GM23338 (cell line): ENCODE measurements at regions not wholly inside any gene's neighbourhood (a gene's known extent, or its start where the extent isn't known, plus 50 kb on each side); places are given as distances from the start of the nearest gene placed in this dataset.

Source experiments
- ATAC-seq: fragments of 200-7000 bp; cut with Tn5 transposase; 3 replicates; pipeline ENCODE4 v1.9.1; 2020
- DNase-seq: peaks from one replicate; pipeline ENCODE4 v3.0.0-alpha.2; 2015; ENCODE audit warnings: low spot score
- H2AFZ ChIP-seq: fragments of 200-600 bp; sonication (generic); 2 replicates; pipeline ENCODE4 v1.8.0; 2016; ENCODE audit warnings: antibody characterized with exemption, mild to moderate bottlenecking, moderate library complexity
- H3F3A ChIP-seq: fragments of 200-600 bp; sonication (generic); replicated peaks from 2 replicates; pipeline ENCODE4 v1.8.0; 2017; ENCODE audit warnings: antibody characterized with exemption, mixed run types, low read depth
- H3K27ac ChIP-seq: fragments of 200-600 bp; sonication (generic); 2 replicates; pipeline ENCODE4 v1.6.1; 2016; ENCODE audit warnings: low read depth
- H3K27me3 ChIP-seq: fragments of 200-600 bp; sonication (generic); 2 replicates; pipeline ENCODE4 v1.8.0; 2016; ENCODE audit warnings: mild to moderate bottlenecking, mixed run types, moderate library complexity; ENCODE audit not compliant: insufficient read depth
- H3K36me3 ChIP-seq: fragments of 200-600 bp; sonication (generic); 2 replicates; pipeline ENCODE4 v1.8.0; 2016; ENCODE audit warnings: mild to moderate bottlenecking; ENCODE audit not compliant: insufficient read depth
- H3K4me1 ChIP-seq: fragments of 200-600 bp; sonication (generic); 2 replicates; pipeline ENCODE4 v1.8.0; 2016; ENCODE audit warnings: mild to moderate bottlenecking, moderate library complexity; ENCODE audit not compliant: insufficient read depth
- H3K4me2 ChIP-seq: fragments of 200-600 bp; sonication (generic); 2 replicates; pipeline ENCODE4 v1.7.1; 2017; ENCODE audit warnings: mixed run types
- H3K4me3 ChIP-seq: fragments of 200-600 bp; sonication (generic); 2 replicates; pipeline ENCODE4 v1.6.1; 2016; ENCODE audit warnings: mixed run types
- H3K79me2 ChIP-seq: fragments of 200-600 bp; sonication (generic); replicated peaks from 2 replicates; pipeline ENCODE4 v1.8.0; 2017; ENCODE audit warnings: mild to moderate bottlenecking; ENCODE audit not compliant: insufficient read depth
- H3K9me2 ChIP-seq: fragments of 200-600 bp; sonication (generic); 2 replicates; pipeline ENCODE4 v1.8.0; 2017; ENCODE audit not compliant: insufficient read depth
- H4K20me1 ChIP-seq: fragments of 200-600 bp; sonication (generic); replicated peaks from 2 replicates; pipeline ENCODE4 v1.8.0; 2017; ENCODE audit warnings: mild to moderate bottlenecking; ENCODE audit not compliant: insufficient read depth
- H3K27ac Mint-ChIP-seq: 2 replicates; pipeline ENCODE4 v1.8.0; 2020; ENCODE audit warnings: inconsistent platforms, mild to moderate bottlenecking, moderate library complexity, mixed read lengths
- H3K27me3 Mint-ChIP-seq: 3 replicates; pipeline ENCODE4 v1.8.0; 2022; ENCODE audit warnings: low read depth, mild to moderate bottlenecking, moderate library complexity, mixed read lengths, inconsistent platforms; ENCODE audit not compliant: insufficient read depth, poor library complexity
- H3K36me3 Mint-ChIP-seq: 3 replicates; pipeline ENCODE4 v1.8.0; 2021; ENCODE audit warnings: low read depth, mild to moderate bottlenecking, inconsistent platforms, moderate library complexity, mixed read lengths
- H3K4me1 Mint-ChIP-seq: 3 replicates; pipeline ENCODE4 v1.8.0; 2020; ENCODE audit warnings: mild to moderate bottlenecking, inconsistent platforms, mixed read lengths
- H3K4me3 Mint-ChIP-seq: 3 replicates; pipeline ENCODE4 v1.8.0; 2021; ENCODE audit warnings: moderate library complexity, mild to moderate bottlenecking, inconsistent platforms, mixed read lengths
- H3K9me3 Mint-ChIP-seq: 3 replicates; pipeline ENCODE4 v1.8.0; 2020; ENCODE audit warnings: moderate library complexity, mild to moderate bottlenecking, inconsistent platforms, mixed read lengths
- CREB1 ChIP-seq: fragments of 250-450 bp; sonication (Bioruptor Pico); IDR thresholded peaks from 2 replicates; pipeline ENCODE4 v1.5.0; 2020; ENCODE audit warnings: low read depth, mild to moderate bottlenecking, moderate library complexity
- EZH2 ChIP-seq: fragments of 200-600 bp; sonication (generic); IDR thresholded peaks from one replicate; pipeline ENCODE4 v1.8.0; 2017; ENCODE audit warnings: antibody characterized with exemption, mild to moderate bottlenecking, low read depth; ENCODE audit not compliant: unreplicated experiment
- EZH2phosphoT487 ChIP-seq: fragments of 200-600 bp; sonication (generic); IDR thresholded peaks from one replicate; pipeline ENCODE4 v1.8.1; 2018; ENCODE audit warnings: antibody characterized with exemption; ENCODE audit not compliant: unreplicated experiment
- JUNB ChIP-seq: IDR thresholded peaks from one replicate; pipeline ENCODE4 v1.6.1; 2016; ENCODE audit warnings: antibody characterized with exemption; ENCODE audit not compliant: unreplicated experiment
- NANOG ChIP-seq: IDR thresholded peaks from 2 replicates; pipeline ENCODE4 v1.6.1; 2016; ENCODE audit warnings: antibody characterized with exemption, borderline replicate concordance
- POLR2AphosphoS5 ChIP-seq: IDR thresholded peaks from 2 replicates; pipeline ENCODE4 v1.6.1; 2016; ENCODE audit warnings: antibody characterized with exemption, low read depth
- REST ChIP-seq: IDR thresholded peaks from one replicate; pipeline ENCODE4 v1.6.1; 2018; ENCODE audit warnings: antibody characterized with exemption; ENCODE audit not compliant: unreplicated experiment
- STAT1 ChIP-seq: IDR thresholded peaks from one replicate; pipeline ENCODE4 v1.6.1; 2016; ENCODE audit warnings: antibody characterized with exemption; ENCODE audit not compliant: unreplicated experiment
- ZNF114 ChIP-seq: fragments of 250-450 bp; sonication (Bioruptor Pico); IDR thresholded peaks from 2 replicates; pipeline ENCODE4 v1.5.0; 2020; ENCODE audit warnings: mild to moderate bottlenecking, moderate library complexity
- ZNF331 ChIP-seq: fragments of 250-450 bp; sonication (Bioruptor Pico); IDR thresholded peaks from 2 replicates; pipeline ENCODE4 v1.5.0; 2020; ENCODE audit warnings: low read depth, mild to moderate bottlenecking, moderate library complexity
- TF ChIP-seq, protein P1 (sequence below): IDR thresholded peaks from 2 replicates; pipeline ENCODE4 v1.6.1; 2016; ENCODE audit warnings: antibody characterized with exemption
- TF ChIP-seq, protein P2 (sequence below), 2 experiments: fragments of 200-600 bp in 1 of 2; sonication (generic) in 1 of 2; conservative IDR thresholded peaks; 2 replicates each; pipeline versions ENCODE4 v1.5.1 to v1.6.1; 2016 to 2017; ENCODE audit warnings: antibody characterized with exemption in 2 of 2, low read depth in 2 of 2, mild to moderate bottlenecking in 2 of 2, moderate library complexity in 1 of 2

DNA sequence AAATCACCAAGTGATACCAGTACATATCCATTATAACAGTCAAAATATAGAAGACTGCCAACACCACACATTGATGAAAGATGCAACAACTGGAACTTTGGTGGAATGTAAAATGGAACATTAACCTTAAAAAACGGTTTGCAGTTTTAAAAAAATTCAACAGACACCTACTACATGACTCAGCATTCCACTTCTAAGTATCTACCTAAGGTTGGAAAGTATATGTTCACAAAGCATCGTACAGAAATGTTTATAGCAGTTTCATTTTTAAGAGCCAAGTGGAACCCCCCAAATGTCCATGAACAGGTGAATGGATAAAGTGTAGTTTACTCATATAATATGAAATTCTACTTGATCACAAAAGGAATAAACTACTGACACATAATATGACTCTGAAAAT lies 314.7 kb upstream of the ARRDC4 start:
- H3K27ac Mint-ChIP-seq, result no peak overlapping the region
- no peaks in the 10 kb centered on the region for H3K9me3 Mint-ChIP-seq
- ATAC-seq (no peak), DNase-seq (no peak)
- Histone ChIP-seq H3K79me2 (no peaks in the 10 kb centered on the region), H3F3A (no peaks in the 10 kb centered on the region), H4K20me1 (no peaks in the 10 kb centered on the region), H3K4me2 (no peak overlapping the region), H3K9me2 (no peaks in the 10 kb centered on the region), H2AFZ (no peak overlapping the region), H3K27ac (no peak overlapping the region), H3K27me3 (no peaks in the 10 kb centered on the region), H3K4me1 (no peaks in the 10 kb centered on the region), H3K4me3 (no peak overlapping the region), H3K36me3 (no peaks in the 10 kb centered on the region)
- no peaks in the 10 kb centered on the region for H3K27me3 Mint-ChIP-seq
- TF ChIP-seq CREB1 (CRISPR knock-in tag) (no peak), ZNF331 (CRISPR knock-in tag) (no peak), EZH2phosphoT487 (no peak), STAT1 (no peak), EZH2 (no peak)
- H3K4me3 Mint-ChIP-seq, result no peak overlapping the region
- no peaks in the 10 kb centered on the region for H3K36me3 Mint-ChIP-seq
- H3K4me1 Mint-ChIP-seq, result no peaks in the 10 kb centered on the region

DNA sequence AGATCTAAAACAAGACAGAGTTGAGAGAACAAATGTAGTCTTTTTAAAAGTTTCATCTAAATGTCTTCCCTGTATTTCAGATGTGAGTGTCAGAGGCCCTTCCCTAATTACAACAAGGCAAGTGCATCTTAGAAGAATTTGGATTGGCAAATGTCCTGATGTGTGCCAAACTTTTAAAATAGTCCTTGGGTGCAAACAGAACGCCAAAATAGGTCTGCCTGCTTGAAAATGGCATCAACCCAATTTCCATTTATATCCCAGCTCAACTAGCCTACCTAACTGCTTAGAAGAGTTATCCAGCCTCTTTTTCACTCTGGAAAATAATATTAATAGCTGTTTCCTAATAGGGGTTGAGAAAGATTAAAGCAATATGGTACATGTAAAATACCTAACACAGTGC lies 311.8 kb upstream of the ARRDC4 start:
- no peaks in the 10 kb centered on the region for H3K9me2 ChIP-seq
- no peaks in the 10 kb centered on the region for H3K36me3 ChIP-seq
- Mint-ChIP-seq H3K27me3 (peaks cover 14% of the 10 kb centered on the region), H3K9me3 (no peaks in the 10 kb centered on the region), H3K4me3 (no peak overlapping the region), H3K36me3 (no peaks in the 10 kb centered on the region), H3K27ac (no peak overlapping the region), H3K4me1 (peaks cover 12% of the 10 kb centered on the region; the same call in 2 of the 3 replicates)
- no peak for ATAC-seq
- H4K20me1 ChIP-seq, result no peaks in the 10 kb centered on the region
- H3K27me3 ChIP-seq, result peaks cover 23% of the 10 kb centered on the region
- peaks cover 5% of the 10 kb centered on the region; the same call in 1 of the 2 replicates for H3K4me1 ChIP-seq
- no peak overlapping the region for H3K4me3 ChIP-seq
- H3K4me2 ChIP-seq, result no peak overlapping the region
- H3K79me2 ChIP-seq, result no peaks in the 10 kb centered on the region
- no peaks in the 10 kb centered on the region for H3F3A ChIP-seq
- no peak overlapping the region for H2AFZ ChIP-seq
- H3K27ac ChIP-seq, result no peak overlapping the region
- DNase-seq, result no peak
- TF ChIP-seq REST (no peak), EZH2phosphoT487 (no peak), ZNF114 (CRISPR knock-in tag) (no peak), NANOG (no peak), ZNF331 (CRISPR knock-in tag) (no peak), EZH2 (no peak), STAT1 (no peak), JUNB (no peak), CREB1 (CRISPR knock-in tag) (no peak), POLR2AphosphoS5 (no peak)
- TF ChIP-seq, protein P1, sequence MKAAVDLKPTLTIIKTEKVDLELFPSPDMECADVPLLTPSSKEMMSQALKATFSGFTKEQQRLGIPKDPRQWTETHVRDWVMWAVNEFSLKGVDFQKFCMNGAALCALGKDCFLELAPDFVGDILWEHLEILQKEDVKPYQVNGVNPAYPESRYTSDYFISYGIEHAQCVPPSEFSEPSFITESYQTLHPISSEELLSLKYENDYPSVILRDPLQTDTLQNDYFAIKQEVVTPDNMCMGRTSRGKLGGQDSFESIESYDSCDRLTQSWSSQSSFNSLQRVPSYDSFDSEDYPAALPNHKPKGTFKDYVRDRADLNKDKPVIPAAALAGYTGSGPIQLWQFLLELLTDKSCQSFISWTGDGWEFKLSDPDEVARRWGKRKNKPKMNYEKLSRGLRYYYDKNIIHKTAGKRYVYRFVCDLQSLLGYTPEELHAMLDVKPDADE, result no peak
- TF ChIP-seq, protein P2, sequence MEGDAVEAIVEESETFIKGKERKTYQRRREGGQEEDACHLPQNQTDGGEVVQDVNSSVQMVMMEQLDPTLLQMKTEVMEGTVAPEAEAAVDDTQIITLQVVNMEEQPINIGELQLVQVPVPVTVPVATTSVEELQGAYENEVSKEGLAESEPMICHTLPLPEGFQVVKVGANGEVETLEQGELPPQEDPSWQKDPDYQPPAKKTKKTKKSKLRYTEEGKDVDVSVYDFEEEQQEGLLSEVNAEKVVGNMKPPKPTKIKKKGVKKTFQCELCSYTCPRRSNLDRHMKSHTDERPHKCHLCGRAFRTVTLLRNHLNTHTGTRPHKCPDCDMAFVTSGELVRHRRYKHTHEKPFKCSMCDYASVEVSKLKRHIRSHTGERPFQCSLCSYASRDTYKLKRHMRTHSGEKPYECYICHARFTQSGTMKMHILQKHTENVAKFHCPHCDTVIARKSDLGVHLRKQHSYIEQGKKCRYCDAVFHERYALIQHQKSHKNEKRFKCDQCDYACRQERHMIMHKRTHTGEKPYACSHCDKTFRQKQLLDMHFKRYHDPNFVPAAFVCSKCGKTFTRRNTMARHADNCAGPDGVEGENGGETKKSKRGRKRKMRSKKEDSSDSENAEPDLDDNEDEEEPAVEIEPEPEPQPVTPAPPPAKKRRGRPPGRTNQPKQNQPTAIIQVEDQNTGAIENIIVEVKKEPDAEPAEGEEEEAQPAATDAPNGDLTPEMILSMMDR (conservative IDR thresholded peaks at IDR 0.05; ENCODE audit: low read depth in 2 of 2), result no peak
